Uterus (tissue), 2 donors: ENCODE measurements at regions not wholly inside any gene's neighbourhood (a gene's known extent, or its start where the extent isn't known, plus 50 kb on each side); places are given as distances from the start of the nearest gene placed in this dataset.

Experiments used
- CTCF ChIP-seq, 4 experiments: fragments of 200-600 bp in 2 of 4; fragments of 450-650 bp in 2 of 4; sonication (generic) in 2 of 4; IDR thresholded peaks; one replicate each; pipeline ENCODE4 v1.5.1; 2016 to 2019; ENCODE audit warnings: antibody characterized with exemption in 4 of 4, mild to moderate bottlenecking in 2 of 4, moderate library complexity in 1 of 4
- POLR2A ChIP-seq, 2 donors: fragments of 450-650 bp; IDR thresholded peaks; one replicate each; pipeline ENCODE4 v1.6.1; 2016; ENCODE audit warnings: antibody characterized with exemption in 2 of 2, mild to moderate bottlenecking in 1 of 2, moderate library complexity in 1 of 2

- no peak for TF ChIP-seq CTCF (IDR thresholded peaks at IDR 0.05)
- TF ChIP-seq POLR2A (IDR thresholded peaks at IDR 0.05), result no peak
Measured at GRCh38 chr4:164373021-164373420, 380.9 kb upstream of the SMIM31 start.
